ENCODE measurements at regions not wholly inside any gene's neighbourhood (a gene's known extent, or its start where the extent isn't known, plus 50 kb on each side); places are given as distances from the start of the nearest gene placed in this dataset.

DNA sequence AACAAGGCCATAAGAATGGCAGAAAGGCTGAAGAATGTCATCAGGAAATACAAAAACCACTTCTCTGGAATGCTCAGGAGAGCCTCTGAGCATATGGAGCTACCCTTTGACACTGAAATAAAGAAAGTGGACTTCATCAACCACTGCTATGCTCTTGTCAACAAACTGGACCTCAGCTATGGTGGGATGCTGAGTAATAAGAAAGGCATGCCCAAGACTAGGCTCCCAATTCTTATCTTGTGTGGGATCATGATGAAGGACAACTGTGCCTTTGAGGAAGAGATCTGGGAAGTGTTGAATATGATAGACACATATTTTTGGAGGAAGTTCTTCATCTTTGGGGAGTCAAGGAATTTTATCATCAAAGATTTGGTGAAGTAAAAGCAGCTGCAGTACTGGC lies 86.9 kb upstream of the MAGEB16 start:
- TF ChIP-seq, protein P1, sequence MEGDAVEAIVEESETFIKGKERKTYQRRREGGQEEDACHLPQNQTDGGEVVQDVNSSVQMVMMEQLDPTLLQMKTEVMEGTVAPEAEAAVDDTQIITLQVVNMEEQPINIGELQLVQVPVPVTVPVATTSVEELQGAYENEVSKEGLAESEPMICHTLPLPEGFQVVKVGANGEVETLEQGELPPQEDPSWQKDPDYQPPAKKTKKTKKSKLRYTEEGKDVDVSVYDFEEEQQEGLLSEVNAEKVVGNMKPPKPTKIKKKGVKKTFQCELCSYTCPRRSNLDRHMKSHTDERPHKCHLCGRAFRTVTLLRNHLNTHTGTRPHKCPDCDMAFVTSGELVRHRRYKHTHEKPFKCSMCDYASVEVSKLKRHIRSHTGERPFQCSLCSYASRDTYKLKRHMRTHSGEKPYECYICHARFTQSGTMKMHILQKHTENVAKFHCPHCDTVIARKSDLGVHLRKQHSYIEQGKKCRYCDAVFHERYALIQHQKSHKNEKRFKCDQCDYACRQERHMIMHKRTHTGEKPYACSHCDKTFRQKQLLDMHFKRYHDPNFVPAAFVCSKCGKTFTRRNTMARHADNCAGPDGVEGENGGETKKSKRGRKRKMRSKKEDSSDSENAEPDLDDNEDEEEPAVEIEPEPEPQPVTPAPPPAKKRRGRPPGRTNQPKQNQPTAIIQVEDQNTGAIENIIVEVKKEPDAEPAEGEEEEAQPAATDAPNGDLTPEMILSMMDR (IDR thresholded peaks at IDR 0.05; ENCODE audit: insufficient read depth, low read depth, low read length, missing control alignments): no peak
- H3K4me3 ChIP-seq (ENCODE audit: low read depth, low read length): no peak overlapping the region
- no peak for DNase-seq (ENCODE audit: low read depth)

DNA sequence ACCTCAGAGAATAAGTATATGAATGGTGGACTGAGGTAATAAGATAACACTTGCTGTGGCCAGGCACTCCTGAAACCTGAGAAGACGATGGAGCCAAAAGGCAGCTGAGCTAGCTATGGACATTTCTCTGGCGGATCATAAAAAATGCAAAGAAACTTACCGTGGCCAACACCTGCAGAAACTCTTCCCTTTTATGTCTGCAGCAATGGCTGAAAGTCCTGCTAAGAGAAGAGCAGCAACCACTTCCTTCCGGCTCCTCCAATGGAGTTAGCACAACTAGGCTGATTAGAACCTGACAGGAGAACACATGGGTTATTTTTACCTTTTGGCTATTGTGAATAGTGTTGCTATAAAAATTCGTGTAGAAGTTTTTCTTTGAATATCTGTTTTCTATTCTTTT lies 76.0 kb upstream of the MAGEB16 start:
- no peak for DNase-seq (ENCODE audit: low read depth)
- no peak overlapping the region for H3K4me3 ChIP-seq (ENCODE audit: low read depth, low read length)
- TF ChIP-seq, protein P1 (IDR thresholded peaks at IDR 0.05; ENCODE audit: insufficient read depth, low read depth, low read length, missing control alignments): no peak

DNA sequence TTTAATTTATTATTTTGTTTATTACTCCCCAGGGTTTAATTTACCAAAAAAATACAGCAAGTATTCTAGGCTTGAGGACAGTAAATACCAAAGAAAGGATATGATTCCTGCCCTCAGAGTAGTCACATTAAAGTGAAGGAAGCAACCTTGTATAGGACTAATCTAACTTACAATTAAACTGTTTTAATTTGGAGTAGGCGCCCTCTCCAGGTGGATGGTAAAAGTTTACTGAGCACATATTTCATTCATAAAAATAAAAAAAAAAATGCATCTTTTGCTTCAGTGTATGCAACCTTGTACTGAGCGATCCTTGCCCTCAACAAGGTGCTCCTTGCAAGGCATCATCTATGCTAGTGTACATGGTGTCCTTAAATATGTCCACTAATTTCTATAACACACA lies 72.0 kb upstream of the MAGEB16 start:
- no peak overlapping the region for H3K4me3 ChIP-seq (ENCODE audit: low read depth, low read length)
- TF ChIP-seq, protein P1 (IDR thresholded peaks at IDR 0.05; ENCODE audit: insufficient read depth, low read depth, low read length, missing control alignments): no peak
- DNase-seq (ENCODE audit: low read depth): peak; percentile 1

DNA sequence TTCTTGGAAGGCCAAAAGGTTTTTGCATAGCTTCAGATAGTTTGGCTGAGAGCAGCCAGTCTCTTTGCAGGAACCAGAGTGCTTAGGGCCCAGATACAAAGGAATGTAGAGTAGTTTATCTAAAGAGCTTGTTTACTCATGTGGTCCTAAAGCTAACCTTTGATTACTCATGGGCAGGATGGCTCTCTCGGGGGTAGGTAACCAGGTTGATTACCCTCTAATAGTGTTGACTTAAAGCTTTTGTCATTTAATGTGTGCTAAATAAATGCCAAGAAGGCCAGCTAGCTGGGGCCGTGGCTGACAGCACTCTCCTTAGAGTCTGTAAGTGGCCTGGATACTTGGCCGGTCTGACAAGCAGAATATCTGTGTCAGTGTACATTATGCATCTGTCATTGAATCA lies 69.7 kb upstream of the MAGEB16 start:
- TF ChIP-seq, protein P1 (IDR thresholded peaks at IDR 0.05; ENCODE audit: insufficient read depth, low read depth, low read length, missing control alignments): no peak
- H3K4me3 ChIP-seq (ENCODE audit: low read depth, low read length): no peak overlapping the region
- no peak for DNase-seq (ENCODE audit: low read depth)

DNA sequence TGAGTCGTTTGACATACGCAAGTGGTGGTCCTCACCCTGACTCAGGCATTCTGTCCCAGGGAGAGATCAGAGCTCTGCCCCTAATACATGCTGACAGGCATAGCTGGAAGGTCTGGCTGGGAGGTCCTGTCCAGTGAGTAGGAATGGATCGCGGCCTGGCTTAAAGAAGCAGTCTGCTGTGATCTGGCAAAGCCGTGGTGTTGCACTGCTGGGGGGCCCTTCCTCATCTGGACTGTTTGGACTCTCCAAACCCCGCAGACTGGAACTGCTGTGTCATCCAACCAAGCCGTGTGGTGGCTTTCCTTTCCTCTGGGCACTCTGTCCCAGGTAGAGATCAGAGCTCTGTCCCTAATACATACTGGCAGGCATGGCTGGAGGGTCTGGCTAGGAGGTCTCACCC lies 64.3 kb upstream of the MAGEB16 start:
- no peak overlapping the region for H3K4me3 ChIP-seq (ENCODE audit: low read depth, low read length)
- TF ChIP-seq, protein P1 (IDR thresholded peaks at IDR 0.05; ENCODE audit: insufficient read depth, low read depth, low read length, missing control alignments): no peak
- no peak for DNase-seq (ENCODE audit: low read depth)

DNA sequence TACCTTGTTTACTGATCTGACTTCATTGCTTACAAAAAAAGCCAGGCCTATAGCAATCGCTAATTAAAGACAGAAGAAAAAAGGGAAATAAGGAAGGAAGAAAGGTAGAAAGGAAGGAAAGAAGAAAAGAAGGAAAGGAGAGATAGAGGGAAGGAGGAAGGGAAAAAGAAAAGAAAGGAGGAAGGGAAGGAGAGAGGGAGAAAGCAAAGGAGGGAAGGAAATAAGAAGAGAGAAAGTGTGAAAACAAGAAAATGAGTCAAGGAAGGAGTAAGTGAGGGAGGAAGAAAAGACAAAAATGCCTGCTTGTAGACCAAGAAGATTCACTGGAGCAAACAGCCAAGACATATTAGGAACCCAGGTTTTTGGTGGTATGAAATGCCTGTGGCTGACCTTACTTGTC lies 57.0 kb upstream of the MAGEB16 start:
- TF ChIP-seq, protein P1 (IDR thresholded peaks at IDR 0.05; ENCODE audit: insufficient read depth, low read depth, low read length, missing control alignments): no peak
- DNase-seq (ENCODE audit: low read depth): no peak
- no peak overlapping the region for H3K4me3 ChIP-seq (ENCODE audit: low read depth, low read length)

DNA sequence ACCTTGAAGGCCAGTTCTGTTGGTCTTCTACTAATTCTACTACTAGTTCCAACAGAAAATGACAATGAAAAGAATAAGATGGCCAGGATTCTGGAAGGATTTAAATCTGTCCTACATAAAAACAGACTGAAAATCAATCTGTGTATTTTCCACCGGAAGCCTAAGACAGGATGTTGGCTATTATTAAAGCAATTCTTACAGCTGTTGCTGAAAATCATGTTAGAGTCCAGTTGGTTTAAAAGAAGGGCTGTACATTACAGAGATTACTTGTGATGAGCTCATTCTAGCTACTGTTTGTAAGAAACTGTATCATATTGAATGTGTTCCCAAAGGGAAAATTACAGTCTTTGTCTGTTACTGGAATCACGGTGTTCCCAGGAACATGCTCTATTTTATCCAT lies 54.8 kb upstream of the MAGEB16 start:
- DNase-seq (ENCODE audit: low read depth): no peak
- H3K4me3 ChIP-seq (ENCODE audit: low read depth, low read length): no peak overlapping the region
- TF ChIP-seq, protein P1 (IDR thresholded peaks at IDR 0.05; ENCODE audit: insufficient read depth, low read depth, low read length, missing control alignments): no peak
